ENCODE measurements at regions not wholly inside any gene's neighbourhood (a gene's known extent, or its start where the extent isn't known, plus 50 kb on each side); places are given as distances from the start of the nearest gene placed in this dataset.

GRCh38 chr6:80437221-80437620, 330.8 kb downstream of the BCKDHB start:
- DNase-seq (ENCODE audit: low read depth, low spot score), result no peak
- Histone ChIP-seq H3K9me3 (ENCODE audit: insufficient read depth, low read length) (no peaks in the 10 kb centered on the region), H3K9ac (ENCODE audit: insufficient read length, low read depth) (no peak overlapping the region), H3K36me3 (ENCODE audit: insufficient read depth, insufficient read length, low read length) (no peaks in the 10 kb centered on the region), H3K4me3 (ENCODE audit: insufficient read length, low read depth) (no peak overlapping the region), H3K27me3 (ENCODE audit: insufficient read depth, insufficient read length) (no peaks in the 10 kb centered on the region), H3K4me1 (ENCODE audit: insufficient read depth, insufficient read length) (no peaks in the 10 kb centered on the region)
- TF ChIP-seq YY1 (IDR thresholded peaks at IDR 0.05; ENCODE audit: insufficient read depth, insufficient read length) (no peak), SUZ12 (IDR thresholded peaks at IDR 0.05; ENCODE audit: extremely low read depth, insufficient read depth, insufficient read length) (no peak), ZNF274 (IDR thresholded peaks at IDR 0.05; ENCODE audit: low read depth, low read length) (no peak)

GRCh38 chr6:80436663-80437062, 330.2 kb downstream of the BCKDHB start:
- DNase-seq (ENCODE audit: low read depth, low spot score), result no peak
- Histone ChIP-seq H3K4me3 (ENCODE audit: insufficient read length, low read depth) (no peak overlapping the region), H3K4me1 (ENCODE audit: insufficient read depth, insufficient read length) (no peaks in the 10 kb centered on the region), H3K36me3 (ENCODE audit: insufficient read depth, insufficient read length, low read length) (no peaks in the 10 kb centered on the region), H3K9ac (ENCODE audit: insufficient read length, low read depth) (no peak overlapping the region), H3K27me3 (ENCODE audit: insufficient read depth, insufficient read length) (no peaks in the 10 kb centered on the region), H3K9me3 (ENCODE audit: insufficient read depth, low read length) (no peaks in the 10 kb centered on the region)
- TF ChIP-seq ZNF274 (IDR thresholded peaks at IDR 0.05; ENCODE audit: low read depth, low read length), result no peak
- TF ChIP-seq YY1 (IDR thresholded peaks at IDR 0.05; ENCODE audit: insufficient read depth, insufficient read length), result no peak
- TF ChIP-seq SUZ12 (IDR thresholded peaks at IDR 0.05; ENCODE audit: extremely low read depth, insufficient read depth, insufficient read length), result no peak

- H3K9ac ChIP-seq (ENCODE audit: insufficient read length, low read depth), result no peak overlapping the region
- DNase-seq (ENCODE audit: low read depth, low spot score), result no peak
- H3K4me3 ChIP-seq (ENCODE audit: insufficient read length, low read depth), result no peak overlapping the region
- H3K36me3 ChIP-seq (ENCODE audit: insufficient read depth, insufficient read length, low read length), result no peaks in the 10 kb centered on the region
- no peaks in the 10 kb centered on the region for H3K9me3 ChIP-seq (ENCODE audit: insufficient read depth, low read length)
- TF ChIP-seq ZNF274 (IDR thresholded peaks at IDR 0.05; ENCODE audit: low read depth, low read length) (no peak), YY1 (IDR thresholded peaks at IDR 0.05; ENCODE audit: insufficient read depth, insufficient read length) (no peak), SUZ12 (IDR thresholded peaks at IDR 0.05; ENCODE audit: extremely low read depth, insufficient read depth, insufficient read length) (no peak)
- H3K27me3 ChIP-seq (ENCODE audit: insufficient read depth, insufficient read length), result no peaks in the 10 kb centered on the region
- no peaks in the 10 kb centered on the region for H3K4me1 ChIP-seq (ENCODE audit: insufficient read depth, insufficient read length)
Measured at GRCh38 chr6:80435457-80435856, 329.0 kb downstream of the BCKDHB start.

GRCh38 chr6:80434691-80435350, 328.4 kb downstream of the BCKDHB start:
- TF ChIP-seq YY1 (IDR thresholded peaks at IDR 0.05; ENCODE audit: insufficient read depth, insufficient read length) (no peak), ZNF274 (IDR thresholded peaks at IDR 0.05; ENCODE audit: low read depth, low read length) (no peak), SUZ12 (IDR thresholded peaks at IDR 0.05; ENCODE audit: extremely low read depth, insufficient read depth, insufficient read length) (no peak)
- no peak for DNase-seq (ENCODE audit: low read depth, low spot score)
- Histone ChIP-seq H3K36me3 (ENCODE audit: insufficient read depth, insufficient read length, low read length) (no peaks in the 10 kb centered on the region), H3K27me3 (ENCODE audit: insufficient read depth, insufficient read length) (no peaks in the 10 kb centered on the region), H3K9ac (ENCODE audit: insufficient read length, low read depth) (no peak overlapping the region), H3K4me1 (ENCODE audit: insufficient read depth, insufficient read length) (no peaks in the 10 kb centered on the region), H3K4me3 (ENCODE audit: insufficient read length, low read depth) (no peak overlapping the region), H3K9me3 (ENCODE audit: insufficient read depth, low read length) (no peaks in the 10 kb centered on the region)

- Histone ChIP-seq H3K9me3 (ENCODE audit: insufficient read depth, low read length) (no peaks in the 10 kb centered on the region), H3K27me3 (ENCODE audit: insufficient read depth, insufficient read length) (no peaks in the 10 kb centered on the region), H3K4me3 (ENCODE audit: insufficient read length, low read depth) (no peak overlapping the region), H3K36me3 (ENCODE audit: insufficient read depth, insufficient read length, low read length) (no peaks in the 10 kb centered on the region), H3K9ac (ENCODE audit: insufficient read length, low read depth) (no peak overlapping the region), H3K4me1 (ENCODE audit: insufficient read depth, insufficient read length) (no peaks in the 10 kb centered on the region)
- no peak for DNase-seq (ENCODE audit: low read depth, low spot score)
- TF ChIP-seq SUZ12 (IDR thresholded peaks at IDR 0.05; ENCODE audit: extremely low read depth, insufficient read depth, insufficient read length), result no peak
- no peak for TF ChIP-seq YY1 (IDR thresholded peaks at IDR 0.05; ENCODE audit: insufficient read depth, insufficient read length)
Measured at GRCh38 chr6:80433673-80434025, 327.2 kb downstream of the BCKDHB start.

- no peaks in the 10 kb centered on the region for H3K36me3 ChIP-seq (ENCODE audit: insufficient read depth, insufficient read length, low read length)
- H3K4me1 ChIP-seq (ENCODE audit: insufficient read depth, insufficient read length), result no peaks in the 10 kb centered on the region
- no peak for TF ChIP-seq YY1 (IDR thresholded peaks at IDR 0.05; ENCODE audit: insufficient read depth, insufficient read length)
- TF ChIP-seq SUZ12 (IDR thresholded peaks at IDR 0.05; ENCODE audit: extremely low read depth, insufficient read depth, insufficient read length), result no peak
- TF ChIP-seq ZNF274 (IDR thresholded peaks at IDR 0.05; ENCODE audit: low read depth, low read length), result no peak
- no peaks in the 10 kb centered on the region for H3K9me3 ChIP-seq (ENCODE audit: insufficient read depth, low read length)
- H3K9ac ChIP-seq (ENCODE audit: insufficient read length, low read depth), result no peak overlapping the region
- H3K4me3 ChIP-seq (ENCODE audit: insufficient read length, low read depth), result no peak overlapping the region
- no peak for DNase-seq (ENCODE audit: low read depth, low spot score)
- H3K27me3 ChIP-seq (ENCODE audit: insufficient read depth, insufficient read length), result no peaks in the 10 kb centered on the region
Measured at GRCh38 chr6:80433010-80433672, 326.7 kb downstream of the BCKDHB start.

- Histone ChIP-seq H3K36me3 (ENCODE audit: insufficient read depth, insufficient read length, low read length) (no peaks in the 10 kb centered on the region), H3K9me3 (ENCODE audit: insufficient read depth, low read length) (peaks cover 16% of the 10 kb centered on the region; the same call in 1 of the 2 replicates), H3K4me1 (ENCODE audit: insufficient read depth, insufficient read length) (no peaks in the 10 kb centered on the region), H3K9ac (ENCODE audit: insufficient read length, low read depth) (no peak overlapping the region), H3K27me3 (ENCODE audit: insufficient read depth, insufficient read length) (no peaks in the 10 kb centered on the region), H3K4me3 (ENCODE audit: insufficient read length, low read depth) (no peak overlapping the region)
- DNase-seq (ENCODE audit: low read depth, low spot score), result no peak
- TF ChIP-seq SUZ12 (IDR thresholded peaks at IDR 0.05; ENCODE audit: extremely low read depth, insufficient read depth, insufficient read length) (no peak), ZNF274 (IDR thresholded peaks at IDR 0.05; ENCODE audit: low read depth, low read length) (no peak), YY1 (IDR thresholded peaks at IDR 0.05; ENCODE audit: insufficient read depth, insufficient read length) (no peak)
Measured at GRCh38 chr6:80425089-80425823, 318.8 kb downstream of the BCKDHB start.

Measured in NT2/D1 (cell line).